NCI-H748 (cell line): ENCODE measurements at regions not wholly inside any gene's neighbourhood (a gene's known extent, or its start where the extent isn't known, plus 50 kb on each side); places are given as distances from the start of the nearest gene placed in this dataset.
"Not testable (repeated sequence)": the region's sequence is repeated elsewhere in the genome, so short reads cannot be mapped to it uniquely, and the experiment has no call there.

ENCODE experiments used
- DNase-seq: peaks from one replicate; lab custom pipeline; 2025; ENCODE audit not compliant: unreplicated experiment; lab: John Stamatoyannopoulos, UW

- DNase-seq = peak; percentile 52
Observed at GRCh38 chr9:129458663-129459546, 162.0 kb downstream of the C9orf50 start.

GRCh38 chr9:129458155-129458661, 162.7 kb downstream of the C9orf50 start:
- no peak for DNase-seq

GRCh38 chr9:129457325-129457779, 163.5 kb downstream of the C9orf50 start:
- no peak for DNase-seq

GRCh38 chr9:129456549-129457324, 164.2 kb downstream of the C9orf50 start:
- DNase-seq = no peak

- no peak for DNase-seq
Observed at GRCh38 chr9:129455151-129455995, 165.5 kb downstream of the C9orf50 start.

- no peak for DNase-seq
Observed at GRCh38 chr9:129454467-129455067, 166.3 kb downstream of the C9orf50 start.

- DNase-seq = no peak
Observed at GRCh38 chr9:129453734-129454133, 167.2 kb downstream of the C9orf50 start.

GRCh38 chr9:129451669-129452068, 169.2 kb downstream of the C9orf50 start:
- no peak for DNase-seq

- DNase-seq = no peak
Observed at GRCh38 chr9:129451089-129451656, 169.7 kb downstream of the C9orf50 start.

- no peak for DNase-seq
Observed at GRCh38 chr9:129449066-129449465, 171.8 kb downstream of the C9orf50 start.

GRCh38 chr9:129446828-129447550, 173.9 kb downstream of the C9orf50 start:
- DNase-seq = no peak

- no peak for DNase-seq
Observed at GRCh38 chr9:129445794-129446306, 175.1 kb downstream of the C9orf50 start.

GRCh38 chr9:129443515-129444164, 177.3 kb downstream of the C9orf50 start:
- DNase-seq = not testable (repeated sequence)

- no peak for DNase-seq
Observed at GRCh38 chr9:129442803-129443511, 177.9 kb downstream of the C9orf50 start.

GRCh38 chr9:129441852-129442251, 179.0 kb downstream of the C9orf50 start:
- DNase-seq = no peak

- DNase-seq = no peak
Observed at GRCh38 chr9:129440435-129441186, 180.3 kb downstream of the C9orf50 start.

GRCh38 chr9:129439242-129439641, 181.7 kb downstream of the C9orf50 start:
- DNase-seq = no peak
